ENCODE measurements at regions not wholly inside any gene's neighbourhood (a gene's known extent, or its start where the extent isn't known, plus 50 kb on each side); places are given as distances from the start of the nearest gene placed in this dataset.

DNA sequence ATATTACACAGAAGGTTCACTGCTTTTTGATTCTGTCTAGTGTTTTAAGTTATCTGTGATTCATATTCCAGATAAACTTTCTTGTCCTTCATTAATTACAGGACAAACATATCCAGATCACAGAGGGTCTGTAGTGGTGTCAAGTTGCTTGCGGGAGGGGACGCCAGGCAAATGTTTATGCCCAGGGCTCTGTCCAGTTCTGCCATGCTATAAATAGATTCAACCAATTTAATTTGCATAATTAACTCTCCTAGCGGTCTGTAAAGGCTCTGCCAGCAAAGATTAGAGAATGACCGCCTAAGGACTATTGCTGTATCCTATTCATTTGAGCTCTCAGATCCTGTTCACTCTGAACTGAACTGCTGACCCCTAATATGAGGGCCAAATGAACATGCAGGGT lies 59.7 kb upstream of the TRPC4 start:
- TF ChIP-seq, protein P1, sequence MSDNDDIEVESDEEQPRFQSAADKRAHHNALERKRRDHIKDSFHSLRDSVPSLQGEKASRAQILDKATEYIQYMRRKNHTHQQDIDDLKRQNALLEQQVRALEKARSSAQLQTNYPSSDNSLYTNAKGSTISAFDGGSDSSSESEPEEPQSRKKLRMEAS (IDR thresholded peaks at IDR 0.05; ENCODE audit: low read depth, low read length), result no peak
- TF ChIP-seq POLR2A (IDR thresholded peaks at IDR 0.05; ENCODE audit: extremely low read depth, insufficient read length), result no peak
- no peak overlapping the region for H3K4me3 ChIP-seq (ENCODE audit: low read depth, low read length)
- no peak for DNase-seq (ENCODE audit: low read depth)

DNA sequence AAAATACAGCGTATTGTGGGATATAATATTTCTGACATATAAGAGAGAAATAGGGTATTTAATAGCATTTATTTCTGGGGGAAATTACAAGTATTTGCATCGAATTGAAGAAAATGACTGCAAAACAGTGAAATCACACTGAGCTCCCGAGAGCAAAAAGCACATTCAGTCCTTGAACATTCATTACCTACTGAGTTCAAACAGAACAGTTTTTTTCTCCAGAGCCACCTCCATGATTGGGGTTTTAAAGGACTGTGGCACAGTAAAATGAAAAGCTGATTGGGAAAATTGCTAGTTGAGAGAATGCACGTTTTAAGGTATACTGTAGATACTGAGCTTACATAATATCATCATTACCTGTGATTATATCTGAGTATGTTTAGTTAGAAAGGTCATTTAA lies 58.0 kb upstream of the TRPC4 start:
- no peak for DNase-seq (ENCODE audit: low read depth)
- H3K4me3 ChIP-seq (ENCODE audit: low read depth, low read length), result no peak overlapping the region
- no peak for TF ChIP-seq MYC (IDR thresholded peaks at IDR 0.05; ENCODE audit: low read depth, low read length)
- TF ChIP-seq, protein P2, sequence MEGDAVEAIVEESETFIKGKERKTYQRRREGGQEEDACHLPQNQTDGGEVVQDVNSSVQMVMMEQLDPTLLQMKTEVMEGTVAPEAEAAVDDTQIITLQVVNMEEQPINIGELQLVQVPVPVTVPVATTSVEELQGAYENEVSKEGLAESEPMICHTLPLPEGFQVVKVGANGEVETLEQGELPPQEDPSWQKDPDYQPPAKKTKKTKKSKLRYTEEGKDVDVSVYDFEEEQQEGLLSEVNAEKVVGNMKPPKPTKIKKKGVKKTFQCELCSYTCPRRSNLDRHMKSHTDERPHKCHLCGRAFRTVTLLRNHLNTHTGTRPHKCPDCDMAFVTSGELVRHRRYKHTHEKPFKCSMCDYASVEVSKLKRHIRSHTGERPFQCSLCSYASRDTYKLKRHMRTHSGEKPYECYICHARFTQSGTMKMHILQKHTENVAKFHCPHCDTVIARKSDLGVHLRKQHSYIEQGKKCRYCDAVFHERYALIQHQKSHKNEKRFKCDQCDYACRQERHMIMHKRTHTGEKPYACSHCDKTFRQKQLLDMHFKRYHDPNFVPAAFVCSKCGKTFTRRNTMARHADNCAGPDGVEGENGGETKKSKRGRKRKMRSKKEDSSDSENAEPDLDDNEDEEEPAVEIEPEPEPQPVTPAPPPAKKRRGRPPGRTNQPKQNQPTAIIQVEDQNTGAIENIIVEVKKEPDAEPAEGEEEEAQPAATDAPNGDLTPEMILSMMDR (IDR thresholded peaks at IDR 0.05; ENCODE audit: low read depth, low read length), result no peak
- no peak for TF ChIP-seq POLR2A (IDR thresholded peaks at IDR 0.05; ENCODE audit: extremely low read depth, insufficient read length)
- TF ChIP-seq, protein P1 (IDR thresholded peaks at IDR 0.05; ENCODE audit: low read depth, low read length), result no peak

DNA sequence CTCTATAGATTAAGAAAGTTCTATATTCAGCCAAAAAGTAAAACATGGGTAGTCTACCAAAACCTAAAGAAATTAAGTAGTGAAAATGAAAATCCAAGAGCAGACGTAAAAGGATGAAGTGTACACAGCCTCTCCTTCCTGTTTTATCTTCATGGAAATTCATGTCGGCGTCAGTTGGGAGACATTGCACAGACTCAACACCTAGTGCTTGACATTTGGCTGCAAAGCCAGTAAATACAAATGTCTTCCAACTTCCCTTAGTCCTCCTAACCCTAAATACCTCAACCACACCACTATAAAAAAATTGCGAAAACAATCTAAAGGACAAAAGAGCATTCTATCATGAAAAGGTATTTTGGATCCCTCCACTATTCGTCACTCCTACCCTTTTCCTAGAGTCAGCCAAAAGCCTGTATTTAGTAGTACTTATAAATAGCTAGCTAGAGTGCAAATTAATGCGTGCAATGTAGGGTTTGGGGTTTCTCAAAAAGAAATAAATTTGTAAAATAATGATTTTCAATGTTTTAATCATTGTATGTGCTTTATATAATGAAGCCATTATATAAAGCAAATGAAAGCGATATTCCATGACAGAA lies 56.4 kb upstream of the TRPC4 start:
- DNase-seq (ENCODE audit: low read depth), result no peak
- H3K4me3 ChIP-seq (ENCODE audit: low read depth, low read length), result no peak overlapping the region
- TF ChIP-seq POLR2A (IDR thresholded peaks at IDR 0.05; ENCODE audit: extremely low read depth, insufficient read length) (no peak), MYC (IDR thresholded peaks at IDR 0.05; ENCODE audit: low read depth, low read length) (no peak)
- TF ChIP-seq, protein P2 (IDR thresholded peaks at IDR 0.05; ENCODE audit: low read depth, low read length), result no peak
- TF ChIP-seq, protein P1 (IDR thresholded peaks at IDR 0.05; ENCODE audit: low read depth, low read length), result no peak

DNA sequence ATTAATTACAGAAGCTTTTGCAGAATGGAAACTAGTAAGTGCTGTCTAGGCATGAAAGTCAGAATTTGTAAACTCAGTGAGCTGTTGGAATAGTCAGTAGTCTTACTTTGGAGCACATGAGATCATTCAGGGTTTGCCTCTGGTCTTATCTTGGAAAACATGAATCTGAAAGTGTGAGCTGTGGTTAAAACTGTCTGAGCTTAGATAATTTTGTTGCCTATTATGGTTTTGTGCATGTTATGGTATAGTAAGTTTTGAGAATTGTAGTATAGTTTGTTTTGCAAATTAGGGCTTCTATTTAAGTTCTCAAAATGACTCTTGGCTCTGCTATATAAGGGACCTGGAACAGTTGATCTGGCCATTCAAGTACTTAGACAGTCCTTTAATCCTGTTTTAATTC lies 53.7 kb upstream of the TRPC4 start:
- DNase-seq (ENCODE audit: low read depth), result no peak
- TF ChIP-seq POLR2A (IDR thresholded peaks at IDR 0.05; ENCODE audit: extremely low read depth, insufficient read length), result no peak
- TF ChIP-seq, protein P1 (IDR thresholded peaks at IDR 0.05; ENCODE audit: low read depth, low read length), result no peak
- TF ChIP-seq, protein P2 (IDR thresholded peaks at IDR 0.05; ENCODE audit: low read depth, low read length), result no peak
- TF ChIP-seq MYC (IDR thresholded peaks at IDR 0.05; ENCODE audit: low read depth, low read length), result no peak
- no peak overlapping the region for H3K4me3 ChIP-seq (ENCODE audit: low read depth, low read length)

DNA sequence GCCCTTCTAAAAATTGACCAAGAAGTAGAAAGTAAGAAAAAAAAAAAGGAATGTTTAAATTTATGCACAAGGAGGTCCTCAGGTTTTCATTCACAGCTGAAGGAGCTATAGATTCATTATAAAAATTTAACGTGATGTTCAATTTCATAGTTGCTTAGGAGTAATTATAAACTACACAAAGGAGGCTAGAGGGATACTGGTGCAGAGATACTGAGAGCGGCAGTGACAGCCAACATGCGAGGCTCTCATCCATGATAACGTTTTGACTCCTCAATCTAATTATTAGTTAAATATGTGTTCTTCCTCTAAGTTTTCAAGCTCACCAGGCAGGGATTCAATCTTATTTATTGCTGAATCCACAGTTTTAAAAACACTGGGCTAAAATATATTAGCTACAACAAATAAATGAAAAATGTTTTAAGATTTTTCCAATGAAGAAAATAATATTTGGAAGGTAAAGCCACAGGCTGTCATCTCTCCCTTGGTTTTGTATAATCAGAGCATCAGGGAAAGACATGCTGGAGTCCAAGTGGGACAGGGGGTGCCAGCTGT lies 49.8 kb upstream of the TRPC4 start:
- DNase-seq (ENCODE audit: low read depth), result no peak
- no peak overlapping the region for H3K4me3 ChIP-seq (ENCODE audit: low read depth, low read length)
- TF ChIP-seq POLR2A (IDR thresholded peaks at IDR 0.05; ENCODE audit: extremely low read depth, insufficient read length) (no peak), MYC (IDR thresholded peaks at IDR 0.05; ENCODE audit: low read depth, low read length) (no peak)
- TF ChIP-seq, protein P2 (IDR thresholded peaks at IDR 0.05; ENCODE audit: low read depth, low read length), result no peak
- TF ChIP-seq, protein P1 (IDR thresholded peaks at IDR 0.05; ENCODE audit: low read depth, low read length), result no peak
